Activated naive CD4-positive, alpha-beta T cell treated with anti-CD3 and anti-CD28 coated beads, Interleukin-2, amount 10 ng/mL, durations not matched to agents 7 days and 5 days (primary cell): ENCODE measurements at regions not wholly inside any gene's neighbourhood (a gene's known extent, or its start where the extent isn't known, plus 50 kb on each side); places are given as distances from the start of the nearest gene placed in this dataset.

ENCODE experiments used
- CTCF ChIA-PET: fragments of 350-600 bp; sonication (Branson Sonifier 250); formaldehyde crosslinking; loops from one replicate; lab custom pipeline; 2021; ENCODE audit warnings: antibody characterized with exemption; lab: Charles Lee
- DNase-seq: peaks from one replicate; pipeline ENCODE4 v3.0.0-alpha.2; 2020
- H3K27ac Mint-ChIP-seq: one replicate; pipeline ENCODE4 v1.8.0; 2021; ENCODE audit warnings: mild to moderate bottlenecking, moderate library complexity, mixed read lengths
- H3K27me3 Mint-ChIP-seq: one replicate; pipeline ENCODE4 v1.8.0; 2021; ENCODE audit warnings: mild to moderate bottlenecking, mixed read lengths
- H3K36me3 Mint-ChIP-seq: one replicate; pipeline ENCODE4 v1.8.0; 2021; ENCODE audit warnings: mixed read lengths
- H3K4me1 Mint-ChIP-seq: one replicate; pipeline ENCODE4 v1.8.0; 2021; ENCODE audit warnings: mixed read lengths
- H3K4me3 Mint-ChIP-seq: one replicate; pipeline ENCODE4 v1.8.0; 2021; ENCODE audit warnings: mild to moderate bottlenecking, moderate library complexity, mixed read lengths
- H3K9me3 Mint-ChIP-seq: one replicate; pipeline ENCODE4 v1.8.0; 2021; ENCODE audit warnings: mixed read lengths

GRCh38 chr18:56224669-56225561 lies 413.5 kb downstream of the TXNL1 start:
- Mint-ChIP-seq H3K4me3 (no peak overlapping the region), H3K36me3 (no peaks in the 10 kb centered on the region), H3K4me1 (no peaks in the 10 kb centered on the region), H3K9me3 (no peaks in the 10 kb centered on the region), H3K27ac (no peak overlapping the region), H3K27me3 (no peaks in the 10 kb centered on the region)
- DNase-seq: no peak
- CTCF ChIA-PET: no interaction called here

GRCh38 chr18:56221195-56222065 lies 417.0 kb downstream of the TXNL1 start:
- H3K36me3 Mint-ChIP-seq: no peaks in the 10 kb centered on the region

GRCh38 chr18:56217406-56217805 lies 421.0 kb downstream of the TXNL1 start:
- Mint-ChIP-seq H3K27ac (no peak overlapping the region), H3K36me3 (no peaks in the 10 kb centered on the region), H3K4me3 (no peak overlapping the region), H3K4me1 (no peaks in the 10 kb centered on the region), H3K9me3 (no peaks in the 10 kb centered on the region), H3K27me3 (no peaks in the 10 kb centered on the region)
- DNase-seq: no peak
- CTCF ChIA-PET: no interaction called here

More at GRCh38 chr18:56221195-56222065, 417.0 kb downstream of the TXNL1 start:
- Mint-ChIP-seq H3K9me3 (no peaks in the 10 kb centered on the region), H3K27ac (no peak overlapping the region), H3K4me1 (no peaks in the 10 kb centered on the region), H3K4me3 (no peak overlapping the region), H3K27me3 (no peaks in the 10 kb centered on the region)
- CTCF ChIA-PET: no interaction called here
- DNase-seq: no peak

DNA sequence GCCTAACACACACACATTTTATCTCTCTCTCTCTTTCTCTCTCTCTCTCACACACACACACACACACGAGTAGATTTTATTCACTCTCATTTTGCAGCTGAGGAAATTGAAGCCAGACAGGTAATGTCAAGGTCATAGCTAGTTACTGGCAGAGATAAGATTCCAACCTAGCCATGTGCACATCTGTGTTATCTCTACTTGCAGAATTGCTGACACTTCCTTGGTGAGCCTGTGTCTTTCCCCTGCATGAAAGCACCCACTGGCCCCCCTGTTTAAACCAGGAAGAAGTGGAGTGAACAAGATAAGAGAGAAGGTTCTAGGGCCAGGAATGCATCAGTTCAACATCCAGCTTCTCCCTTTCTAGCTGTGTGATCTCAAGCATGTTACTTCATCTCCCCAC lies 423.7 kb downstream of the TXNL1 start:
- H3K4me3 Mint-ChIP-seq: no peak overlapping the region
- CTCF ChIA-PET: interaction anchor here (0.6 kb wide), 1 partner anchor 987 kb away, joined by 4 read pairs; no protein-coding TSS in a partner anchor
- no peaks in the 10 kb centered on the region for H3K9me3 Mint-ChIP-seq
- H3K4me1 Mint-ChIP-seq: no peaks in the 10 kb centered on the region
- no peaks in the 10 kb centered on the region for H3K27me3 Mint-ChIP-seq
- no peak for DNase-seq
- H3K27ac Mint-ChIP-seq: no peak overlapping the region
- H3K36me3 Mint-ChIP-seq: no peaks in the 10 kb centered on the region

DNA sequence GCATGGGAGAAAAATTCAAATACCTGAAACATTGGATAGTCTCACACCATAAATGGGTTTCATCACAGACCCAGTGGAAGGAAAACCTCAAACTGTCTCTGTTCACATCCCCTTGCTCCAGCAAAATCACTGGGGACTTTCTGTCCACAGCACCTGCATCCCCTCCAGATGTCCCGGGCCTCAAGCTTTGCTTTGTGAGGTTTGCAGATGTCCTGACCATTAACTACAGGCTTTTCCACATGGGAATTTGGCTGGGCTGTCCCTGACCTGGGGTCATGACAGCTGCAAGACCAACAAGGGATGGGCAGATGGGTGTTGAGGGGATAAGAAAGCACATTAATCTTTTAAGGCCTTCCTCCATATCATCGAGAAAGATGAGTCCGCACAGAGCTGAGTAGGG lies 427.9 kb downstream of the TXNL1 start:
- H3K36me3 Mint-ChIP-seq: no peaks in the 10 kb centered on the region
- peak overlapping the region; percentile 24 for H3K27ac Mint-ChIP-seq
- H3K4me3 Mint-ChIP-seq: no peak overlapping the region
- DNase-seq: no peak
- no peaks in the 10 kb centered on the region for H3K27me3 Mint-ChIP-seq
- H3K9me3 Mint-ChIP-seq: no peaks in the 10 kb centered on the region
- no peaks in the 10 kb centered on the region for H3K4me1 Mint-ChIP-seq
- CTCF ChIA-PET: no interaction called here

DNA sequence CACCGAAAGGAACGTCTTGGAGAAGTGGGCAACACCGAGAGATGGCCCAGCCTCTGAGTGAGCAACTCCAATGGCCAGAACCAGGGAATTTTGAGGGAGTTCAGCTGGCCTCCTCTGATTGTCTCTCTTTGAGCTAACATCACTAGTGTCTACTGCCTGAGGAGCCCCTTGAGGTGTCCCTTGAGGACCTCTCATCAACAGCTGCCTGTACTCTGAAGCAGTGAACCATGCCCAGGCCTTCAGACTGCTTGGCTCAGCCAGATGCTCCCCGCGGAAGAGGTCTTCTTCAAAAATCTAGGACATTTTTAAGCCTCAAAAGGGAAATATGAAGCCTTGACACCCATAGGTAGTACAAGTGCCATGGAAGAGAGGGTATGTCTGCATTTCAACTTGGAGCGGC lies 430.4 kb downstream of the TXNL1 start:
- Mint-ChIP-seq H3K9me3 (no peaks in the 10 kb centered on the region), H3K27me3 (no peaks in the 10 kb centered on the region), H3K4me1 (no peaks in the 10 kb centered on the region), H3K4me3 (no peak overlapping the region), H3K27ac (no peak overlapping the region), H3K36me3 (no peaks in the 10 kb centered on the region)
- CTCF ChIA-PET: no interaction called here
- no peak for DNase-seq

- Mint-ChIP-seq H3K27ac (no peak overlapping the region), H3K36me3 (no peaks in the 10 kb centered on the region), H3K4me1 (no peaks in the 10 kb centered on the region), H3K4me3 (no peak overlapping the region), H3K27me3 (no peaks in the 10 kb centered on the region), H3K9me3 (no peaks in the 10 kb centered on the region)
- CTCF ChIA-PET: no interaction called here
- DNase-seq: no peak
Measured at GRCh38 chr18:56204052-56204451, 434.3 kb downstream of the TXNL1 start.

GRCh38 chr18:56202678-56203077 lies 435.7 kb downstream of the TXNL1 start:
- CTCF ChIA-PET: no interaction called here
- no peaks in the 10 kb centered on the region for H3K4me1 Mint-ChIP-seq
- no peak for DNase-seq
- no peak overlapping the region for H3K4me3 Mint-ChIP-seq
- no peaks in the 10 kb centered on the region for H3K9me3 Mint-ChIP-seq
- H3K27me3 Mint-ChIP-seq: no peaks in the 10 kb centered on the region
- H3K27ac Mint-ChIP-seq: no peak overlapping the region
- no peaks in the 10 kb centered on the region for H3K36me3 Mint-ChIP-seq

GRCh38 chr18:56200381-56200911 lies 437.9 kb downstream of the TXNL1 start:
- Mint-ChIP-seq H3K4me1 (no peaks in the 10 kb centered on the region), H3K36me3 (no peaks in the 10 kb centered on the region), H3K27ac (no peak overlapping the region), H3K27me3 (no peaks in the 10 kb centered on the region), H3K9me3 (no peaks in the 10 kb centered on the region), H3K4me3 (no peak overlapping the region)
- DNase-seq: no peak
- CTCF ChIA-PET: no interaction called here

DNA sequence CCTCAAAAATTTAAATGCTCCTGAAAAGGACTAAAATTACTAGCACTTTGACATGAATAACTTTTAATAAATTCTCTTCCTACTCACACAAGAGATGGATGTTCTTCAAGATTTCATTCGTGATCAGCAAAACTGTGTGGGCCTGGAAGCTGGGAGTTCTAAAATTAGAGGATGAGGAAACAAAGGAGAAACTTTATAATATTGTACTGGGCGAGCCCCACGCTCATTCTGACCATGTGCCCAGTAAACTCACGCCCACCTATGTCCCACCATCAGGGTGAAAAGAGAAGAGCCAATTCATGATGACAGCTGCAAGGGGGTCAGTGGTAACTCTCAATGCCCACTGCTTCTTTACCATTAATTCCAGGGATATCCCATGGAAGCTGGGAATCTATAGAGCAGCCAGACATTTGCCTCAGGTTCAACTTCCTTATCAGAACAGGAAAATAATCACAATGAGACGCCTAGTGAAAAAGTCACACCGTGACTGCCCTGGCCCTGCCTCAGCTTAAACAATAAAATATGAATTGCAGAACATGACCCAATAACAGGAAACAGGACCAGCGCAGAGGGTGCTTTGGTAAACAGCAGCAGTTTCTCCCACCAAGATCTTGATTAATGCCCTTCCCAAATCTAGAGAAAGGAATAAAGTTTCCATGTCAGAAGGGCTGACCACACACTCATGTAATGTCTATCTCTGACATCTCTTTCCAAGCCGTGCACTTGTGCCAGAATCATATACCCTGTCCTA lies 438.6 kb downstream of the TXNL1 start:
- H3K9me3 Mint-ChIP-seq: no peaks in the 10 kb centered on the region
- H3K27ac Mint-ChIP-seq: no peak overlapping the region
- CTCF ChIA-PET: no interaction called here
- no peak overlapping the region for H3K4me3 Mint-ChIP-seq
- H3K4me1 Mint-ChIP-seq: no peaks in the 10 kb centered on the region
- no peaks in the 10 kb centered on the region for H3K36me3 Mint-ChIP-seq
- no peaks in the 10 kb centered on the region for H3K27me3 Mint-ChIP-seq
- no peak for DNase-seq

DNA sequence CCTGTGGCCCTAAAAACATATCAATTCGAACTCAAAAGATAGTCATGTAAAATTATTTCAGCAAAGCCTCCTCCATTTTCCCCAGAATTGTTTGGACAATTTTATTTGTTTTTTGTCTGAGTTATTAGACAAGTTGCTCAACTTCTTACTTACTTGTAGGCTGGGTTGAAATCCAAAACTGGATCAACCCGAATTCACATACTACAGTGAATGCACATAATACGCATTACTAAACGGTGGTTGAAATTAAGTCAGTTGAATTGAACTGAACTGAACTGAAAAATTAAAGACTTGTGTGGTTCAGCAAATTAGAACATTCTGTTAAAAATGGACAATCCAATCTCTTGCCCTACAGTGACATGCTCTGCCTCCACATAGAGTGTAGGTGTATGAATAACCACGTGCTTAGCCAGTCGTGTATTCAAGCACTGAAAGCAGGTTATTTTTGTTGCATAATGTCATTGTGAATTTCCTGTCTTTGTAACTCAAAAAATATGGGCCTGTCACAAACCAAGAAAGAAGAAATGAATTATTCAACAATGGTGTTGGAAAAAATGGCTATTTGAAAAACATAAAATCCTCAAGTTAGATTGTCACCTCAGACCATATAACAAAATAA lies 441.0 kb downstream of the TXNL1 start:
- H3K9me3 Mint-ChIP-seq: no peaks in the 10 kb centered on the region
- no peak for DNase-seq
- H3K36me3 Mint-ChIP-seq: no peaks in the 10 kb centered on the region
- CTCF ChIA-PET: no interaction called here
- no peaks in the 10 kb centered on the region for H3K27me3 Mint-ChIP-seq
- no peaks in the 10 kb centered on the region for H3K4me1 Mint-ChIP-seq
- H3K27ac Mint-ChIP-seq: no peak overlapping the region
- no peak overlapping the region for H3K4me3 Mint-ChIP-seq

DNA sequence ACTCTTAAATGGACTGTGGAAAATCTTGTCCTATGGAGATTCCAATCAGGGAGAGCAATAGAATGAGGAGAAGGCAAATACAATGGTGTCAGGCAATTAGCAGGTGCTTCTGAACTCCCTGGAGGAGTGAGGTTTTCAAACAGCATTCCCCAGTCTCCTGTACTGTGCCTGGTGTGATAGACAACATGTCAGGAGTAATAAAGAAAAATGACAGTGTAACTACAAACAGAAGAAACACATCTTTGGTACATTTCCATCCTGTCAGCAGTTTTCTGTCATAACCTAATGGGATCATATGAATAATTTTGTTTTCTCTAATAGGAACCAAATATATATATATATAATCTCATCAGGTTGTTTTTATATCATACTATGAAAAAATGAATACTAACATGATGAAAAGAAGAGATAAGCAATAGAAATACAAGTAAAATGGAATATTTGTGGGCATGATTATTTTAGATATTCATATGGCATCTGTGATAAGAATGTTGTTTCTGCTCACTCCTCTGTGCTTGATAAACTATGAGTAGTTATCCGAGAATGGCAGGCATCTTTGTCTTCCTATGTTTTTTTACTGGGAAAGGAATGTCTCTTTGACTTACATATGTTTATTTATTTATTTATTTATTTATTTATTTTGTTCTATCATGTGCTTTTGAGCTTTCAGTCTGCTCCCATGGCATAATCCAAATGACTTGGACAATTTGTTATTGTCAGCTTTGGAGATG lies 441.7 kb downstream of the TXNL1 start:
- Mint-ChIP-seq H3K9me3 (no peaks in the 10 kb centered on the region), H3K4me3 (no peak overlapping the region), H3K36me3 (no peaks in the 10 kb centered on the region), H3K27ac (no peak overlapping the region), H3K4me1 (no peaks in the 10 kb centered on the region), H3K27me3 (no peaks in the 10 kb centered on the region)
- no peak for DNase-seq
- CTCF ChIA-PET: no interaction called here

DNA sequence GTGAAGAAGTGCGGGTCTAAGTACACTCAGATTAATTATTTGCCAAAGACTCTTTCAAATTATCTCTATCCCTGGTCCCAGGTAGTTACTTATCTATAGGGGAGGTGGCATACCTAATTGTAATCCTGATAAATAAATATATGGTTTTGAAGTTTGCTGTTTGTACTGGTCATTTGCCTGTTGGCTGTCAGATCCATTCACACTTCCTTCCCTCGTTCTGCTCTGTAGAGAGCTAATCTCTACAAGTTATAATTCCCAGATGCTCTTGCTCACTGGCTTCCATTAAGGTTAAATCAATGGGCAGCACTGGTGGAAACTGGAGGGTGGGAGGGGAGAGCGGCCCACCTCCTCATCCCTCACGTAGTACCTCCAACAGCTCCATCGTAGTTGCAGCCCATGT lies 447.1 kb downstream of the TXNL1 start:
- Mint-ChIP-seq H3K27ac (no peak overlapping the region), H3K36me3 (no peaks in the 10 kb centered on the region), H3K4me1 (no peaks in the 10 kb centered on the region), H3K27me3 (no peaks in the 10 kb centered on the region), H3K9me3 (no peaks in the 10 kb centered on the region), H3K4me3 (no peak overlapping the region)
- no peak for DNase-seq
- CTCF ChIA-PET: no interaction called here
